ENCODE measurements at regions not wholly inside any gene's neighbourhood (a gene's known extent, or its start where the extent isn't known, plus 50 kb on each side); places are given as distances from the start of the nearest gene placed in this dataset.

DNA sequence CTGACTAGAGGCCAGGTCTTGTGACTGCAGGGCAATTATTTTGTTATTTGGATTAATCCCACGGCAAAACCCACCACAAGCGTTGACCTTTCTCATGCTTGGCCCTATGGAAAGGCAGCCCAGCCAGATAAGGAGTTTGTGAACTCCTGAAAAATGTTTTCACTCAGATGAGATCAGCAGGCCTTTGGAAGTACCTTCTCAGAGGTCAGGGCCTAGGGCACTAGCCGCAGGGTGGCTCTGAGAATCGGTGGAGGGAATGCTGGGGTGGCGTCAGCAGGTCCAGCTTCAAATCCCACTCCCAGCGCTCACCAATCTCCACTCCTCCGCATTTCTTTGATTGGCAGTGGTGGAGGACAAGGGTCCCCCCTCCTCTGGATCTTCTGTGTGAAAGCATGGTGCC lies 194.4 kb downstream of the GADD45G start:
- TF ChIP-seq, protein P1, sequence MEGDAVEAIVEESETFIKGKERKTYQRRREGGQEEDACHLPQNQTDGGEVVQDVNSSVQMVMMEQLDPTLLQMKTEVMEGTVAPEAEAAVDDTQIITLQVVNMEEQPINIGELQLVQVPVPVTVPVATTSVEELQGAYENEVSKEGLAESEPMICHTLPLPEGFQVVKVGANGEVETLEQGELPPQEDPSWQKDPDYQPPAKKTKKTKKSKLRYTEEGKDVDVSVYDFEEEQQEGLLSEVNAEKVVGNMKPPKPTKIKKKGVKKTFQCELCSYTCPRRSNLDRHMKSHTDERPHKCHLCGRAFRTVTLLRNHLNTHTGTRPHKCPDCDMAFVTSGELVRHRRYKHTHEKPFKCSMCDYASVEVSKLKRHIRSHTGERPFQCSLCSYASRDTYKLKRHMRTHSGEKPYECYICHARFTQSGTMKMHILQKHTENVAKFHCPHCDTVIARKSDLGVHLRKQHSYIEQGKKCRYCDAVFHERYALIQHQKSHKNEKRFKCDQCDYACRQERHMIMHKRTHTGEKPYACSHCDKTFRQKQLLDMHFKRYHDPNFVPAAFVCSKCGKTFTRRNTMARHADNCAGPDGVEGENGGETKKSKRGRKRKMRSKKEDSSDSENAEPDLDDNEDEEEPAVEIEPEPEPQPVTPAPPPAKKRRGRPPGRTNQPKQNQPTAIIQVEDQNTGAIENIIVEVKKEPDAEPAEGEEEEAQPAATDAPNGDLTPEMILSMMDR (conservative IDR thresholded peaks at IDR 0.05; ENCODE audit: low read depth, low read length) = no peak
- no peak for TF ChIP-seq EZH2 (IDR thresholded peaks at IDR 0.05; ENCODE audit: borderline replicate concordance, low read depth, low read length, poor library complexity, severe bottlenecking)
